GM19455 (cell line): ENCODE measurements at regions not wholly inside any gene's neighbourhood (a gene's known extent, or its start where the extent isn't known, plus 50 kb on each side); places are given as distances from the start of the nearest gene placed in this dataset.
"Not testable (repeated sequence)": the region's sequence is repeated elsewhere in the genome, so short reads cannot be mapped to it uniquely, and the experiment has no call there.

ENCODE experiments used
- ATAC-seq: cut with Tn5 transposase; IDR thresholded peaks from one replicate; pipeline ENCODE4 v1.9.1; 2021; ENCODE audit not compliant: unreplicated experiment

DNA sequence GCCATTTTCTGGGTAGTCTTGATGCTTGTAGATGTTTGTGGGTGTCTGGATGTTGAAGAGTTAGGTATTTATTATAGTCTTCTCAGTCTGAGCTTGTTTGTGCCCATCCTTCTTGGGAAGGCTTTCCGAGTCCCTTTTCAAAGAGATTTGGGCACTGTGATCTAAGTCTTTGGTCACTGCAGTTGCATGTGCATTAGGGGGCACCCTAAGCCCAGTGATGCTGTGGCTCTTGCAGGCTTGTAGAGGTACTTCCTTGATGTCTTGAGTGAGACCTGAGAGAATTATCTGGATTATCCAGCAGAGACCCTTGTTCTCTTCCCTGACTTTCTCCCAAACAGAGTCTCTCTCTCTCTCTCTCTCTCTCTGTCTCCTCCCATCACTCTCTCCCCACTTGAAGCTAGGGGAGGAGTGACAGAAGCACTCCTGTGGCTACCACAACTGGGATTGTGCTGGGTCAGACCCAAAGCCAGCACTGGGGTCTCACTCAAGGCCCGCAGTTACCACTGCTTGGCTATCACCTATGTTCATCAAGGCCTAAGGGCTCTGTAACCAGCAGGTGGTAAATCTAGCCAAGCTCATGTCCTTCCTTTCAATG, 68.5 kb downstream of the TMCO5A start:
- no peak for ATAC-seq

DNA sequence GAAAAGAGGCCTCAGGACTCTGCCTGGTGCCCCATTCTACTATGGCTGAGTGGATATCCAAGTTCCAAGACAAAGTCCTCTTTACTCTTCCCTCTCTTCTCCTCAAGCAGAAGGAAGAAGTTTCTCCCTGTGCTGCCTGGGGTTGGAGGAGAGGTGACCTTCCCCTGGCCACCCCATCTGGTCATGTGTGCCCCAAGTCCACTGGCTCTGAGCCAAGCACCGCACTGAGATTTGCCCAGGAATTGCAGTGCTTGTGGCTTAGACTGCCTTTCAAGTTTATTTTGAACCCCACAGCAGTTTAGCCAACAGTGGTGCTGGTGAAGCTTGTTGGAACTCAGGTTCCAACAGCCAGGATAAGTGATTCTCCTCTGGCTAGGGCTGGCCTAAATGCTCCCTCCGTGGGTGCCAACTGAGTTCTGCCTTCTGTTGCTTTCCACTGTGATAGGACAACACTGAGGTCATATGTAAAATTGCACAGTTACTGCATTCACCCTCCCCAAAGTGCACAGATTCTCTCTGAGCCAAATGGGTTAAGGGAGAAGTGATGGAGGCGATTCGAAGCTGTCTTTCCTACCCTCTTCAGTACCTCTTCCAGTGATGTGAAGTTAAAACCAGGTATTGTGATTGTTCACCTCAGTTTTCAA, 69.9 kb downstream of the TMCO5A start:
- no peak for ATAC-seq

DNA sequence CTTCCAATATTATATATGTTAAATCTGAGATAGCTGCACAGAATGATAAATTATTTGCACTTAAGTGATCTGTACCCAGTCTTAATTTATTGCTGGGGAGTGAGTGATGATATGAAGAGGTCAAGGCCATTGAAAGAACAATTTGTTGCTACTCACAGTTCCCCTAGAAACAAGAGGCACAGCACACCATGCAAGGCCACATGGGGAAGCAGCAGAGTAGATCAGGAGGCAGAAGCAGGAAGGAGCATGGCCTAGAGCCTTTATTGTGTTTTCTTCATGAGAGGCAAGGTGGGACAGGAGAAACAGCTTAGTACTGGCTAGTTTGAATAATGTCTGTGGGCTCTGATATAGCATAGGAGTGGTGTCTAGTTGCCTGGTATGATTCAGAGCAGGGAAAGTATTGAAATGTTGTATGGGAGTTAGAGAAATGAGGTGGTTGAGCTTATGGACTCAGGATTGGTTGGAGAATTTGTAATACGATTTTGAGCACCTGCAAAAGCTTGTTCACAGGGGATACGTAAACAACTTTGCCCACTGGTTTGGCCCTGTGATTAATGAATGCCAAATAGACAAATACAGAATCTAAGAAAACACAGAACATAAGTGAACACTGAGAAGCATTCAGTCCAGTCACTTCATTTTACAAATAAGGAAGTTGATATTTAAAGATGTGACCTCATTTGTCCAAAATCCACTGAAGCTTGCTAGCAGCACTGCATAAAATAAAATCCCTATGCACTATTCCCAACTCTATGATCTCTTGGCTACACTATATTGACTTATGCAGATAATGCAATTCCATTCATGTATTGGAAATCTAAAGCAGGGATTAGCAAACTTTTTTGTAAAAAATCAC, 71.7 kb downstream of the TMCO5A start:
- no peak for ATAC-seq

DNA sequence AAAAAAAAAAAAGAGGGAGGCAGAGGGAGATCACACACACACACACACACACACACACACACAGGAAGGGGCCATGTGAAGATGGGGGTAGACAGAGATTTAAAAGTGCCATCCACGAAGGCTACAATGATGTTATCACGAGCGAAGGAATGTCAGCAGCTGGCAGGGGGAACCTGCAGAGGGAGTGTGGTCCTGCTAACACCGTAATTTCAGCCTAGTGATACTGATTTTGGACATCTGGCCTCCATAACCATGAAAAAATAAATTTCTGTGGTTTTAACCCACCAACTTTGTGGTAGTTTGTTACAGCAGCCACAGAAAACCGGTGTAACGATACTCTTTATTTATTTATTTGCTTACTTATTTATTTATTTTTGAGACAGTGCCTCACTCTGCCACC, 76.0 kb downstream of the TMCO5A start:
- no peak for ATAC-seq

DNA sequence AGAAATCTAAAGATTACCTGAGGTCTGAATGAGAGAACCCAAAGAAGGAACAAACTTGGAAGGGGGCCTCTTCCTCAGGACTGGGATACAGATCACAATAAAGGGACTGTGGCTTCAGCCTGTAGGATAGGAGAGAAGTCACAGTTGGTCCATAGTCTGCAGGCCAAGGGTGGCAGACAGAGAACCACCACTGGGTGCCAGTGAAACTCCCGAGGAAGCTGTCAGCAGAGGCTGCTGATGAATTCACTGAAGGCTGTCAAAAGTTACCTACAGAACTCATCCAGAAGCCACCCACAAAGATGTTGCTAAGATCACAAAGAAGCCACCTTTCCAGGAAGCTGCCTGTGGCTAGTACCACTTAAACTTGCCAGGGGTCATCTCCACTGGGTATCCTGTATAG, 78.5 kb downstream of the TMCO5A start:
- ATAC-seq = no peak

DNA sequence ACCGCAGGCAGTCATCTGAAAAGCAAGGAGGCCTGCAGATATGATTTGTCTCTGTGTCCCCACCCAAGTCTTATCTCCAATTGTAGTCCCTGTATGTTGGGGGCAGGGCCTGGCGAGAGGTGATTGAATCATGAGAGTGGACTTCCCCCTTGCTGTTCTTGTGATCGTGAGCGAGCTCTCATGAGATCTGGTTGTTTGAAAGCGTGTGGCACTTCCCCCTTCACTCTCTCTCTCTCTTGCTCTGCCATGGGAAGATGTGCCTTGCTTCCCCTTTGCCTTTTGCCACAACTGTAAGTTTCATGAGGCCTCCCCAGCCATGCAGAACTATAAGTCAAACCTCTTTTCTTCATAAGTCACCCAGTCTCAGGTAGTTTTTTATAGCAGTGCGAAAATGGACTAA, 83.3 kb downstream of the TMCO5A start:
- ATAC-seq = no peak

DNA sequence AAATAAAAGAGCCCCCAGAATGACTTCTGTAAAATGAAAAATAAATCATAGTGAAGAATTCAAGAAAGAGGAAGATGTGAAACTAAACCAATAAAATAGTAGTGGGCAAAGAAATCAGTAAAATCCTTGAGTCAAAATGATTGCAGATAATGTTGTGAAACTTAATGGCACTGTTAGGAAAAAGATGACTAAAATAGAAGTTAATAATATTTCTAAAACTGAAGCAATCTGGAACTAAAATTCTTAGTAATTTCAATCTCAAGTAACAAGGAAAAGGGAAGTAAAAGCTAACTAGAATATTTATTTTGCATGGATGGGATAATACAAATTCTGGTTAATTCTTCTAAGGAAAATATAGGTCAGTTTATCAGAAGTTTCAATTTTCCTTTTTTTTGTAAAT, 84.6 kb downstream of the TMCO5A start:
- no peak for ATAC-seq

DNA sequence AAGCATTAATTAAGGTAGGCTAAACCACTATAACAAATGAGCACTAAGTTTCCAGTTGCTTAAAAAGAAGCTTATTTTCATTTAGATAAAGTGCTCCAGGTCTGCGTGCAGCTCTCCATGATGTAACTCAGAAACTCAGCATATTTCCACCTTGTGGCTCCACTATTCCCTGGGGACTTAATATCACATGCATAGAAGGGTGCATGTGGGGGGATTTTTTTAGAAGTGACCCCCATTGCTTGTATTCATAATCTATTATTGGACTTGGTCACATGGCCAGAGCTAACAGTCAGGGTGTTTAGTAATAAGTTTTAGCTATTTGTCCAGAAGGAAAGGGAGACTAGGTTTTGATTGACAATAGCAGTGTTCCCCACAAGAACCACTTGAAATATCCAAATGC, 86.8 kb downstream of the TMCO5A start:
- ATAC-seq = no peak

DNA sequence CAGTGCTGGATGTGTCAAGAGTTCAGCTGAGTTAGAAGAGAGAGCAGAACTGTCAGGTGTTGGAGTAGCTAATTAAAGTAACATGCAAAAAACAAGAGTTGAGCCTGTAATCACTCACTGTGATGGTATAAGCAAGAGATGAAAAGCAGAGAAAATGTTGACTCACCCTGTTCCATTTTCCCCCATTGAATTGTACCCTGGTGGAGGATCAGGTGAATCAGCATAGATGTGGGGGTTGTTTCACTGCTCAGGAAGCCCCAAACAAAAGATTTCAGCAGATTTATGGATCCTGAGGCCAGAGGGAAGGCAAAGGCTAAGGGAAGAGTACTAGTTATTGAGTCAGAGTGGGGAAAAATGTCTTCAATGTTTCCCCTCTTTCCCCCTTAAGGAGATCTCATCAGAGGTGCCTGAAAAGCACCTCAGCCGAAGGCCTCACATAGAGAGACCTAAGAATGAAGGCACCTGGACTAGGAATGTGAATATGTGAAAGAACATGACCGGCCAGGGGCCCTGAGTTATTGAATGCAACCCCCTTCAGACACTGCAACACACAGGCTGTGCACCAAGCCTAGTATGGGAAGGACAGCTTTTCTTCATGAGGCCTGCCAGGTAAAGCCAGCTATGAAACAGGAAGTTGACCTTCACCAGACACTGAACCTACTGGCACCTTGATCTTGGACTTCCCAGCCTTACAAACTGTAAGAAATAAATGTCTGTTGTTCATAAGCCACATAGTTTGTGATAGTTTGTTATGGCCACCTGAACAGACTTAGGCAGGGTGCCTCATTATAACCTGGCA, 90.1 kb downstream of the TMCO5A start:
- no peak for ATAC-seq

DNA sequence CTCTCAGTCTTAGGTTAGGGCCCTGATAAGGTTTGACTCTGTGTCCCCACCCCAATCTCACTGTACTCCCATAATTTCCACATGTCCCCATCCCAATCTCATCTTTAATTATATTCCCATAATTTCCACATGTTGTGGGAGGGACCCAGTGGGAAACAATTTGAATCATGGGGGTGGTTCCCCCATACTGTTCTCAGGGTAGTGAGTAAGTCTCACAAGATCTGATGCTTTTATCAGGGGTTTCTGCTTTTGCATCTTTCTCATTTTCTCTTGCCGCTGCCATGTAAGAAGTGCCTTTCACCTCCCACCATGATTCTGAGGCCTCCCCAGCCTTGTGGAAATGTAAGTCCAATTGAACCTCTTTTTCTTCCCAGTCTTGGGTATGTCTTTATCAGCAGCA, 91.2 kb downstream of the TMCO5A start:
- not testable (repeated sequence) for ATAC-seq

DNA sequence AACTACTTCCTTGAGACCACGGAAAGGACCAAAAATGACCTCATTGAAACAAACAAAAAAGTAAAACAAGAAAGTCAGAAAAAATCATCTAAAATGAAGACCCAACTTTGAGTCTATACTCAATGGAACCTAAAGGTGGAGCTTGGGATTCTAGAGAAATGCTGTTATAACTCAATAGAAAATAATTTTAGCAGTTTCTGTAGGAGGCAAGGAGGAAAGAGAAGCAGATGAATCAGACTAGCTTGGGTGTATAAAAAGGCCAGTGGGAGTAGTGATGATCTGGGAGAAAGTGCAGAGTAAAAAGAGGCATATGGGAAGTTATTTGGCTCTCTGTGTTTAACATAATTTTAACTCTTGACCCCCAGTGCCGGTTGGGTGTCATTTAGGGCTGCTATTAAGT, 94.4 kb downstream of the TMCO5A start:
- no peak for ATAC-seq

DNA sequence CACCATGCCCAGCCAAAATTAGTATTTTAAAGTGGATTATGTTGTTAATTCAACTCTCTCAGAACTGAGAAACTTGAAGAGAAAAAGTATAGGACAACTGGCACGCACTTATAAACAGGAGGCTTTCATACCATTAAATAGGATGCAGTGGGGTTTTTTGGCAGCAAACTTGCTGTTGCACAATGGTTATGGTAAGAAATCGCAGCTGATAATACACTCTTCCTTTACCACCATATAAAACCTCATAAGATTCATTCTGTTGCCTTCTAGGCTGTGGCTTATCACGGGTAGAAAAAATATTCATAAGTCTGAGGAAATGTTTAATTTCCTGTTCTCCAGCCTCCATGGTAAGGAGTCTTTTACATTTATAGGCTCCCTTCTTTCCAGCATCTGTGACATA, 95.3 kb downstream of the TMCO5A start:
- ATAC-seq = no peak

DNA sequence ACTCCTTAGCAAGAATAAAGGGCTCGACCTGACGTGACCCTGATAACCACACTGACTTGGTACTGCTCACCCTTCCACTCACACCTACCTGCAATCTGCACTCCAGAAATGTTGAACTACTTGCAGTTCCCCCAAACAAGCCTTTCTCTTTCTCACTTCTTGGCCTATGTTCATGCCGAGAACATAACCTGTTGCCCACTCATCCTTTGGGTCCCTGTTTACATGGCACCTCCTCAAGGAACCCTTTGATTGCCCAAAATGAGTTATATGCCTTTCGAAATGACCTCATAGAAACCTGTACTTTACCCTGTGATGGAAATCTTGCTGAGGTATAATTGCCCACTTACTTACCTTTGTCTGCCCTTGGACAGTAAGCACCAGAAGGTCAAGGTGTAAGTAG, 96.2 kb downstream of the TMCO5A start:
- no peak for ATAC-seq

DNA sequence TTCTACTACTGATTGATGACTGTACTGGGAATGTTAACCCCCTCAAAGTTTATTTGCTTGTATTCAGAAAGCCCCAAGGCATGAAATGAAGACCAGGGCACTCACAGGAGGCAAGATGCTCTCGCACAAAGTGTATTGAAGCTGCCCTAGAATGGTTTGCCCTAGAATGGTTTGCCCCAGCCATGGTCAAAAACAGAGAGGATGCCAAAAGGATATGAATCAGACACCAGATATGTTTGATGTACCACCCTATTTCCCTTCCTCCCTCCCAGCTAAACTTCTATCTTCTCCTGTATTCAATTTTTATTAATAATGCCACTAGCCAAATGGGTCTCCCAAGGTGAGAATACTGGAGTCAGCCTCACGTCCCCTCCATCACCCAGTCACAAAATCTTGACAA, 101.3 kb downstream of the TMCO5A start:
- no peak for ATAC-seq

DNA sequence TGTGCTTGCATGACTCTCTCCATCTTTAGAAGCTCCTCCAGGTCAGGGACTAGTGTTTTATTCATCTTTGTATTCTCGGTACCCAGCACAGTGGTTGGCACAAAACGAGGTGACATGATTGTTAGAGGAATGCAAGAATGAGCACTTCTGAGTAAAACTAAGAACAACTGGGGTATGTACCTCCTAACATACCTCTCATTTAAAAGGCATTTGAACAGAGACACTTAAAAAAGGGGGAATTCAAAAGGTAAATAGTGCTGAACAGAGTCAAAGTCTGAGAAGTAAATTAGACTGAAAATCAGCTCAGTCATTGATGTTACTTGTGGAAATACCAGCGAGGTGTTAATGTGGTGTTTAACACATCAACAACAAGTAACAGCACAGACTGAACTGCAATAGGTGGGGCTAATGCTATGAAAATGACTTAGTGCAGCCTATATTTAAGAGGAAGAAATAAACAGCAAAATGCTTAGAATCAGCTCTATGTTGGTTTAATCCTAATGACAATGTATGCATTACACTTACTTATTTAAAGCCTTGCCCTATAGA, 102.4 kb downstream of the TMCO5A start:
- no peak for ATAC-seq

DNA sequence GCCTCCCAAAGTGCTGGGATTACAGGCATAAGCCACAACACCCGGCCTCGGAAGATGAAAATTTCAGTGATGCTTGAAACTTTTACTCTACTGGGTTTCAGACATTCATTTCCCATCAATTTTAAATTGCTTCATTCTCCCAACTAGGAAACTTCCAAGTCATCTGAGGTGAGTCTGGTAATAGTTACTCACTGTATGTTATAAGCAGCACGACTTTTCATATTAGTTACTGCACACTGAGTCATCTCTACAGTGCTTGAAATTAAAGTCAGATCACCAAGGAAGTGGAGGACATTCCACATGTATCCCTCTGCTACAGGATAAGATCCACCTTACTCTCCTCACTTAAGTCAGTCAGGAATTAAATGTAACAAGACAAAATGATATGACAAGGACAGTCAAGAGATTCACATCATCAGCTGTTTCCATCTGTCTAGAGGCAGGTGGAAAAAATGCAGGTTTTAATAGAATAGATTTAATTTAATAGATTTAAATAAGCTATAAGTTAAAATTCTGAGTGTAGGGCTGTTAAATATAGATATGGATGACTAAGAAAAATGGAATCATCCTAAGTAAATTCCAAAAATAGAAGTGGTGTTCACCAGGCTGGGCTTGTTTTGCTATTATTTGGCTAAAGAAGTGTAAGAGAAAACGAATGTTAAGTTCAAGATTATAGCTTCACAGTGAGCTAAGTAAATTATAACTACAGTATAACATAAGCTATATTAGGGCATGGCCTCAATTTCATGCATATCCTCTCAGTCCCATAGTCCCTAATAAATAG, 104.4 kb downstream of the TMCO5A start:
- no peak for ATAC-seq

DNA sequence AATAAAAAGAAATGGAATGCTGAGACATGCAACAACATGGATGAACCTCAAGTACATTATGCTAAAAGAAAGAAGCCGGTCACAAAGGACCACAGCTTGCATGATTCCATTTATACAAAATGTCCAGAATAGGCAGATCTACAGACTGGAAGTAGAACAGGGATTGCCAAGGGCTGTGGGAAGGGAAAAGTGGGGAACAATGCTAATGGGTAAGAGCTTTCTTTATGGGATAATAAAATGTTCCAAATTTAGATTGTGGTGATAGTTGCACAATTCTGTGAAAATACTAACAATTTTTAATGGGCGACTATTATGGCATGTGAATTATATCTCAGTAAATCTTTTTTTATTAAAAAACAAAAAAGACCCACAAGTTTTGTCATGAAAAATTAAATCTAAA, 106.2 kb downstream of the TMCO5A start:
- no peak for ATAC-seq

DNA sequence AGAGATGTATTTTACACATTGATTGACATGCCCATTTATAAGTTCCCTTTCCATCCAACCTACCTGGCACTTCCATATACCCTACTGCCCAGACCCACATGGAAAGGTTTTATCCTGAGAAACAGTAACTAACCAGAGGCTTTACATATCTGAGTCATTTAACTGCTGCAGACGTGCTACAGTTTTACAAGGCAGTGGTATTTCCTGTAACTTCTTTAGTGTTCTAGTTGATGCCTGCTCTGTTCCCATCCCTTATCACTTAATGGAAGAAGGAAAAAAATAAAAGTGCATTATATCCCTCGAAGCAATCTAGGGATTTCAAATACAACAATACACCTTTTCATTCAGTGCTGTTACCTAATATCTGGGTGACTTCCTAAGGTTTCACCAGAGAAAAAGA, 107.1 kb downstream of the TMCO5A start:
- no peak for ATAC-seq

DNA sequence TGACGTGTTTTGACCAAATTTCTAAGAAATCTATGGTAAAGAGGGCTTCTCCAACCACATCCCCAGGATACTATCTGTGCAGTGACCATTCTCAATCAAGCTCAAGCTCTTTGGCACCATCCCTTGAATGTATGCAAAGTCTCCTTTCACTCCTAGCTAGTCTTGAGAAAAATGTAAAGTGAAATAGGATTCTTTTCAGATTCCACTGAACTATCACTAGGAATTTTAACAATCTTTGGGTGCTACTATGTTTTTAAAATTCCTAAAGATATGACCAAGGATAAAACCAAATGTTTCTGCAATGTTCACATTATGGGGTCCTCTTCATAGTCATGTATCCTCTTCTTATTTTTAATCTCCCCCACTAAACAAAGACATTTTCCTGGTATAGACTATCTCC, 107.8 kb downstream of the TMCO5A start:
- no peak for ATAC-seq

DNA sequence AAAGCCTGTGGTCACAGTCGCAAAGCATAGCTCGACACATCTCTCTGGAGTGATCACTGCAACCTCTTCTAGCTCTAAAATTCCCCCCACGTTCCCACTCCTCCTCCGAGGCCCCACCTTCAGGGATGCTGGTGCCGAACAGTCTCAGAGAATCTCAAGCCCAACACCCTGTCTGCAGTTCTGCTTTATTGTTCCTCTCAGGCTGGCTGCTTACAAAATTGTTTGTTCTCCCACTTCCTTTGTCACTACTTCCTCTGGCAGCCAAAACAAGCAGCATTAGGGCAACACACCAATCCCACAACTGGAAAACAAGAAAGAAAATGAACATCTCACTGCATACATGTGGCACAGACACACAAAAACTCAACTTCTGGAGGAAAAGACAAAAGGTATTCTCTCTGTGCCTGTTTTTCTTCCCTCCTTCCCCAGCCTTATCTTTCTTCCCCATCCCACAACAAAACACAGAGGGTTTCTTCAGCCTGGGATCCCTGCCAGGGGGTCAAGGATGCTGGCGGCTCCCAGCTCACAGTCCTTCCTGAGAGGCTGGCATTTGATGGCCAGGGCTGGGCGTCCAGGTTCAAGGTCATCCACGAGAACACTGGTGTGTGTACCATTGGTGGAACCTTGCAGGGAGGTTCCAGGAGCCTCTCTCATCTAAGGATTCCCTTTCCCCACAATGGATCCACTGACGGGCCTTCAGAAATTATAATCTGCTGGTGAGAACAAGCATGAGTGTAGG, 108.4 kb downstream of the TMCO5A start:
- no peak for ATAC-seq
